Keratinocyte (primary cell): ENCODE measurements at regions not wholly inside any gene's neighbourhood (a gene's known extent, or its start where the extent isn't known, plus 50 kb on each side); places are given as distances from the start of the nearest gene placed in this dataset.

ENCODE experiments used
- DNase-seq: peaks from one replicate; pipeline ENCODE4 v3.0.0-alpha.2; 2011; ENCODE audit warnings: low read depth, missing footprints, low spot score
- FAIRE-seq: peaks from 2 replicates; lab custom pipeline; 2011; peaks lifted over from hg19 to GRCh38; lab: Jason Lieb, UNC
- H2AFZ ChIP-seq: 2 replicates; pipeline ENCODE4 v1.6.0; 2012; ENCODE audit warnings: low read length, control low read depth, inconsistent platforms; ENCODE audit not compliant: control insufficient read depth
- H3K27ac ChIP-seq: 2 replicates; pipeline ENCODE4 v1.5.1; 2011; ENCODE audit warnings: low read length; ENCODE audit not compliant: control insufficient read depth, insufficient read depth
- H3K27me3 ChIP-seq: 3 replicates; pipeline ENCODE4 v1.6.0; 2011; ENCODE audit warnings: low read length; ENCODE audit not compliant: control insufficient read depth, insufficient read depth; ENCODE audit errors: extremely low read depth
- H3K36me3 ChIP-seq, 2 experiments: 2 replicates in 1 of 2; 3 replicates in 1 of 2; pipeline ENCODE4 v1.5.1; 2011; ENCODE audit warnings: low read length in 2 of 2, mild to moderate bottlenecking in 1 of 2; ENCODE audit not compliant: control insufficient read depth in 2 of 2, insufficient read depth in 2 of 2; ENCODE audit errors: extremely low read depth in 1 of 2
- H3K4me1 ChIP-seq: 3 replicates; pipeline ENCODE4 v1.5.1; 2011; ENCODE audit warnings: low read length; ENCODE audit not compliant: control insufficient read depth, insufficient read depth; ENCODE audit errors: extremely low read depth
- H3K4me2 ChIP-seq: 3 replicates; pipeline ENCODE4 v1.6.0; 2011; ENCODE audit warnings: low read depth, low read length; ENCODE audit not compliant: control insufficient read depth, insufficient read depth; ENCODE audit errors: extremely low read depth
- H3K4me3 ChIP-seq, 3 experiments: fragments of 200-600 bp in 1 of 3; sonication (generic) in 1 of 3; 2 replicates in 2 of 3; 3 replicates in 1 of 3; pipeline ENCODE4 v1.5.1; 2011 to 2016; ENCODE audit warnings: low read length in 3 of 3, mild to moderate bottlenecking in 3 of 3, control low read depth in 2 of 3, inconsistent platforms in 1 of 3, low read depth in 1 of 3, mixed read lengths in 1 of 3, mixed run types in 1 of 3, moderate library complexity in 1 of 3; ENCODE audit not compliant: control insufficient read depth in 2 of 3, insufficient read depth in 2 of 3; ENCODE audit errors: extremely low read depth in 1 of 3
- H3K79me2 ChIP-seq: 2 replicates; pipeline ENCODE4 v1.6.0; 2012; ENCODE audit warnings: low read length; ENCODE audit not compliant: control insufficient read depth, insufficient read depth
- H3K9ac ChIP-seq: 3 replicates; pipeline ENCODE4 v1.6.0; 2011; ENCODE audit warnings: low read length; ENCODE audit not compliant: control insufficient read depth, insufficient read depth; ENCODE audit errors: extremely low read depth
- H3K9me1 ChIP-seq: 3 replicates; pipeline ENCODE4 v1.6.0; 2011; ENCODE audit warnings: low read length; ENCODE audit not compliant: control insufficient read depth, insufficient read depth; ENCODE audit errors: extremely low read depth
- H3K9me3 ChIP-seq: 2 replicates; pipeline ENCODE4 v1.5.1; 2012; ENCODE audit warnings: low read depth, low read length; ENCODE audit not compliant: control insufficient read depth
- H4K20me1 ChIP-seq: 3 replicates; pipeline ENCODE4 v1.6.0; 2011; ENCODE audit warnings: low read length; ENCODE audit not compliant: control insufficient read depth, insufficient read depth; ENCODE audit errors: extremely low read depth
- EZH2 ChIP-seq: IDR thresholded peaks from one replicate; pipeline ENCODE4 v1.6.1; 2012; ENCODE audit warnings: inconsistent platforms, mild to moderate bottlenecking, low read length, moderate library complexity
- dilution Hi-C: fragments of 300-500 bp; cut with MboI; formaldehyde crosslinking; loops from one replicate; pipeline ENCODE4 v1.7.0; 2020; ENCODE audit warnings: low sequenced_read_pairs; ENCODE audit not compliant: extremely low pct_ligation_motif_present
- TF ChIP-seq, protein P1 (sequence below), 3 experiments: IDR thresholded peaks in 1 of 3; conservative IDR thresholded peaks in 1 of 3; optimal IDR thresholded peaks in 1 of 3; 2 replicates in 2 of 3; 3 replicates in 1 of 3; pipeline versions ENCODE3 to v1.5.1; 2011; ENCODE audit warnings: low read length in 3 of 3, mild to moderate bottlenecking in 3 of 3, moderate library complexity in 2 of 3, control low read depth in 1 of 3, inconsistent platforms in 1 of 3; ENCODE audit not compliant: insufficient read depth in 2 of 3; ENCODE audit errors: extremely low read depth in 1 of 3

- no peak overlapping the region for H3K4me2 ChIP-seq
- no peaks in the 10 kb centered on the region for H3K79me2 ChIP-seq
- H3K27me3 ChIP-seq: no peaks in the 10 kb centered on the region
- no peaks in the 10 kb centered on the region for H3K9me1 ChIP-seq
- H3K4me1 ChIP-seq: no peaks in the 10 kb centered on the region
- no peak overlapping the region for H3K27ac ChIP-seq
- FAIRE-seq (no peak), DNase-seq (no peak)
- H3K36me3 ChIP-seq: no peaks in the 10 kb centered on the region
- H3K4me3 ChIP-seq: no peak overlapping the region
- H3K9me3 ChIP-seq: no peaks in the 10 kb centered on the region
- H2AFZ ChIP-seq: no peak overlapping the region
- TF ChIP-seq, protein P1, sequence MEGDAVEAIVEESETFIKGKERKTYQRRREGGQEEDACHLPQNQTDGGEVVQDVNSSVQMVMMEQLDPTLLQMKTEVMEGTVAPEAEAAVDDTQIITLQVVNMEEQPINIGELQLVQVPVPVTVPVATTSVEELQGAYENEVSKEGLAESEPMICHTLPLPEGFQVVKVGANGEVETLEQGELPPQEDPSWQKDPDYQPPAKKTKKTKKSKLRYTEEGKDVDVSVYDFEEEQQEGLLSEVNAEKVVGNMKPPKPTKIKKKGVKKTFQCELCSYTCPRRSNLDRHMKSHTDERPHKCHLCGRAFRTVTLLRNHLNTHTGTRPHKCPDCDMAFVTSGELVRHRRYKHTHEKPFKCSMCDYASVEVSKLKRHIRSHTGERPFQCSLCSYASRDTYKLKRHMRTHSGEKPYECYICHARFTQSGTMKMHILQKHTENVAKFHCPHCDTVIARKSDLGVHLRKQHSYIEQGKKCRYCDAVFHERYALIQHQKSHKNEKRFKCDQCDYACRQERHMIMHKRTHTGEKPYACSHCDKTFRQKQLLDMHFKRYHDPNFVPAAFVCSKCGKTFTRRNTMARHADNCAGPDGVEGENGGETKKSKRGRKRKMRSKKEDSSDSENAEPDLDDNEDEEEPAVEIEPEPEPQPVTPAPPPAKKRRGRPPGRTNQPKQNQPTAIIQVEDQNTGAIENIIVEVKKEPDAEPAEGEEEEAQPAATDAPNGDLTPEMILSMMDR (optimal IDR thresholded peaks at IDR 0.05 in 1 of 3, IDR thresholded peaks at IDR 0.05 in 1 of 3, conservative IDR thresholded peaks at IDR 0.05 in 1 of 3; ENCODE audit: extremely low read depth in 1 of 3, insufficient read depth in 2 of 3, low read length in 3 of 3): no peak
- TF ChIP-seq EZH2: no peak
- no peak overlapping the region for H3K9ac ChIP-seq
- dilution Hi-C loops: no loop called here
- no peaks in the 10 kb centered on the region for H4K20me1 ChIP-seq
Measured at GRCh38 chr12:78441737-78442453, 422.7 kb upstream of the SYT1 start.

- H3K4me3 ChIP-seq: no peak overlapping the region
- FAIRE-seq (no peak), DNase-seq (no peak)
- H3K9me3 ChIP-seq: no peaks in the 10 kb centered on the region
- dilution Hi-C loops: no loop called here
- H3K9me1 ChIP-seq: no peaks in the 10 kb centered on the region
- TF ChIP-seq, protein P1 (optimal IDR thresholded peaks at IDR 0.05 in 1 of 3, IDR thresholded peaks at IDR 0.05 in 1 of 3, conservative IDR thresholded peaks at IDR 0.05 in 1 of 3; ENCODE audit: extremely low read depth in 1 of 3, insufficient read depth in 2 of 3, low read length in 3 of 3): no peak
- TF ChIP-seq EZH2: no peak
- no peak overlapping the region for H3K27ac ChIP-seq
- no peaks in the 10 kb centered on the region for H3K36me3 ChIP-seq
- no peaks in the 10 kb centered on the region for H3K79me2 ChIP-seq
- no peak overlapping the region for H3K9ac ChIP-seq
- H4K20me1 ChIP-seq: no peaks in the 10 kb centered on the region
- no peak overlapping the region for H3K4me2 ChIP-seq
- H3K27me3 ChIP-seq: no peaks in the 10 kb centered on the region
- no peaks in the 10 kb centered on the region for H3K4me1 ChIP-seq
- H2AFZ ChIP-seq: no peak overlapping the region
Measured at GRCh38 chr12:78442454-78442801, 422.1 kb upstream of the SYT1 start.
